ENCODE measurements at regions not wholly inside any gene's neighbourhood (a gene's known extent, or its start where the extent isn't known, plus 50 kb on each side); places are given as distances from the start of the nearest gene placed in this dataset.
A peak's percentile ranks its signal among the peaks of the same experiment; 100 is the strongest.

DNA sequence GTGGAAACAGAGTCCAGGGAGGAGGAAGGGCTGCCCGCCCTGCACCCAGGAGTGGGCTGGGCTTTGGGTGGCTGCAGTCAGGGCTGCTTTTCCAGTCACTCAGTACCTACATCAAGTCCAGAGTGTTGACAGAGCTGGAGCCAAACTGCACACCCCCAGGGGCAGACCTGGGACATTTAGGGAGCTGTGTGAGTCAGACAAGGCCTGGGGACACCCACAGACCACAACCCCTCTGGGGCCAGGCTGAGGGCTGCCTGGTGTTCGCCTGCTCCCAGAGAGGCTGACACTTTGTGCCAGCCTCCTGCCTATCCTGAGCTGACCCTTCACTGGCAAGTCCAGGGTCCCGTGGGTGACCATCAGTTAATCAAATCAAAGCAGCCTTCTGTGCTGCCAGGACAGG is 240.0 kb downstream of the BCOR start:
- no peaks in the 10 kb centered on the region for H3K27me3 ChIP-seq (ENCODE audit: control insufficient read depth, insufficient read depth, low read length)
- TF ChIP-seq, protein P1, sequence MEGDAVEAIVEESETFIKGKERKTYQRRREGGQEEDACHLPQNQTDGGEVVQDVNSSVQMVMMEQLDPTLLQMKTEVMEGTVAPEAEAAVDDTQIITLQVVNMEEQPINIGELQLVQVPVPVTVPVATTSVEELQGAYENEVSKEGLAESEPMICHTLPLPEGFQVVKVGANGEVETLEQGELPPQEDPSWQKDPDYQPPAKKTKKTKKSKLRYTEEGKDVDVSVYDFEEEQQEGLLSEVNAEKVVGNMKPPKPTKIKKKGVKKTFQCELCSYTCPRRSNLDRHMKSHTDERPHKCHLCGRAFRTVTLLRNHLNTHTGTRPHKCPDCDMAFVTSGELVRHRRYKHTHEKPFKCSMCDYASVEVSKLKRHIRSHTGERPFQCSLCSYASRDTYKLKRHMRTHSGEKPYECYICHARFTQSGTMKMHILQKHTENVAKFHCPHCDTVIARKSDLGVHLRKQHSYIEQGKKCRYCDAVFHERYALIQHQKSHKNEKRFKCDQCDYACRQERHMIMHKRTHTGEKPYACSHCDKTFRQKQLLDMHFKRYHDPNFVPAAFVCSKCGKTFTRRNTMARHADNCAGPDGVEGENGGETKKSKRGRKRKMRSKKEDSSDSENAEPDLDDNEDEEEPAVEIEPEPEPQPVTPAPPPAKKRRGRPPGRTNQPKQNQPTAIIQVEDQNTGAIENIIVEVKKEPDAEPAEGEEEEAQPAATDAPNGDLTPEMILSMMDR (IDR thresholded peaks at IDR 0.05; ENCODE audit: insufficient read depth, low read length, severe bottlenecking), result no peak
- DNase-seq (ENCODE audit: low read depth) (no peak), FAIRE-seq (no peak)
- no peak overlapping the region for H3K4me3 ChIP-seq (ENCODE audit: low read depth, low read length)
- H3K36me3 ChIP-seq (ENCODE audit: control insufficient read depth, insufficient read depth, low read length), result no peaks in the 10 kb centered on the region

DNA sequence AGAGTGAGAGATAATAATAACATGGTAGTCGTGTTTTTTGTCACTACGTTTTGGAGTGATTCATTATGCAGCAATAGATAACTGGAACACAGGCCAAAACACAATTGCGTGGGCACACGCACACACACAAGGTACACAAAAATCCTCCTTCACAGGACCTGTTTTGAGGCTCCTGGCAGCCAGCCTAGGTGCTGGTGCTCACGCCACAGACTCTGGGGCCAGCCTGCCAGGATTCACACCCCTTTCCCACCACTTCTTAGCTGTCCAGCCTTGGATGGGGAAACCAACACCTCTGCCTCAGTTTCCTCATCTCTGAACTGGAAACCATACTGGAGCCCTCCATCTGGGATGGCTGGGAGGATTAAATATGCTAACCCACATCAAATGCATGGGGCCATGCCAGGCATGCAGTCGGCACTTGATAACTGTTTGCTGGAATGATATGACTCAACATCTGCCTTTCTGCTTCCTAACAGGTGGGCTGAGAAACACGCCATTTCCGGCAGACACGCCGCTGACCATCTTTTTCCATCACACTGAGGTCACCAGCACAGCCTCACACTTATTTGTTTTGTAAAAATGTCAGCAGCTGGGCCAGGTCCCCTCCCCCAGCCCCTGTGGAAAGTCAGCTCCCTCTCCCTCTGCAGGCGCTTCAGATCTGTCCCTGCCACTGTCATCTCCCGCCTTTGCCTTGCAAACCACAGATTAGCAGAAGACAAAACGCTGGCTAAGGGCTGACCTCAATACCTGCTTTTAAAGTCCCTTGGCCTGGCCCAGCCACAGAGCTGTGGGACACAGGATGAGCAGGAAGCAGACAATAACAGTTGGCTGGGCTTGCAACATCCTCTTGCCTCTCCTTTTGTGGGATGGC is 237.5 kb downstream of the BCOR start:
- no peak overlapping the region for H3K4me3 ChIP-seq (ENCODE audit: low read depth, low read length)
- no peak for FAIRE-seq
- peak; percentile 79 for DNase-seq (ENCODE audit: low read depth)
- no peaks in the 10 kb centered on the region for H3K27me3 ChIP-seq (ENCODE audit: control insufficient read depth, insufficient read depth, low read length)
- TF ChIP-seq, protein P1 (IDR thresholded peaks at IDR 0.05; ENCODE audit: insufficient read depth, low read length, severe bottlenecking), result no peak
- no peaks in the 10 kb centered on the region for H3K36me3 ChIP-seq (ENCODE audit: control insufficient read depth, insufficient read depth, low read length)

DNA sequence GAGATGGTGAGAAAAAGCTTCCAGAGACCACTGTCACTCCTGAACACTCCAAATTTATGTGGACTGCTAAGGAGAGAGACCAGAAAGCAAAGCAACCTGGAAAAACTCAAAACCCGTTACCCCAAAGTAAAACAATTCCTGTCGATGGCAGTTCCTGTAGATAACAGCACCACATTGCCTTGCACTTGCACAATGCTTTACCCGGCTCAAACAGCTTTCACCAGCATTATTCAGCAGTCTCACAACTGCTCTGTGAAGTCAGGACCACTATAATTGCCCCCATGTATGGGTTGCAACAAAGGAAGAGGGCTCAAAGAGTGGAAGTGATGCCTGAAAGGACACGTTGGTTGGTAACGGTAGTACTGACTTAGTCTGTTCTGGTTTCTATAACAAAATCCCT is 234.8 kb downstream of the BCOR start:
- peak; percentile 77 for FAIRE-seq
- H3K27me3 ChIP-seq (ENCODE audit: control insufficient read depth, insufficient read depth, low read length), result no peaks in the 10 kb centered on the region
- H3K36me3 ChIP-seq (ENCODE audit: control insufficient read depth, insufficient read depth, low read length), result no peaks in the 10 kb centered on the region
- TF ChIP-seq, protein P1 (IDR thresholded peaks at IDR 0.05; ENCODE audit: insufficient read depth, low read length, severe bottlenecking), result no peak
- no peak overlapping the region for H3K4me3 ChIP-seq (ENCODE audit: low read depth, low read length)
- DNase-seq (ENCODE audit: low read depth), result no peak

DNA sequence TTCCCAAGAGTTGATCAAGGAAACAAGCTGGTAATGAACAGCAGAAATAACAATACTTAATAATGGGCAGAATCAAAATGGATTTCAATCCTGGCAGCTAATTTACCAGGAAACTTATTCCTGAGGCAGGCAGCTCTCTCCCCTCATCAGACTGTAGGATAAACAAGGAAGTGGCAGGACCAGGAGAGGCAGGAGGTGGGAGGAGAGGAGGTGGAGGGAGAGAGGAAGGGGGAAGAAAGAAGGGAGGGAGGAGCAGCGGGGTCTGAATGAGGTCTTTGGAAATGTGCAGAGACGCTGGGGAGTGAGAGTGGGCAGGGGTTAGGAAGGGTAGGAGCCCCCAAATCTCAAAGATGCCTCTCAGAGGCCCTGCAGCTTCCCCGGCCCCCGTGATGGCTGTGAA is 231.5 kb downstream of the BCOR start:
- no peak for FAIRE-seq
- TF ChIP-seq, protein P1 (IDR thresholded peaks at IDR 0.05; ENCODE audit: insufficient read depth, low read length, severe bottlenecking), result no peak
- H3K36me3 ChIP-seq (ENCODE audit: control insufficient read depth, insufficient read depth, low read length), result no peaks in the 10 kb centered on the region
- H3K4me3 ChIP-seq (ENCODE audit: low read depth, low read length), result no peak overlapping the region
- DNase-seq (ENCODE audit: low read depth), result no peak
- H3K27me3 ChIP-seq (ENCODE audit: control insufficient read depth, insufficient read depth, low read length), result no peaks in the 10 kb centered on the region

DNA sequence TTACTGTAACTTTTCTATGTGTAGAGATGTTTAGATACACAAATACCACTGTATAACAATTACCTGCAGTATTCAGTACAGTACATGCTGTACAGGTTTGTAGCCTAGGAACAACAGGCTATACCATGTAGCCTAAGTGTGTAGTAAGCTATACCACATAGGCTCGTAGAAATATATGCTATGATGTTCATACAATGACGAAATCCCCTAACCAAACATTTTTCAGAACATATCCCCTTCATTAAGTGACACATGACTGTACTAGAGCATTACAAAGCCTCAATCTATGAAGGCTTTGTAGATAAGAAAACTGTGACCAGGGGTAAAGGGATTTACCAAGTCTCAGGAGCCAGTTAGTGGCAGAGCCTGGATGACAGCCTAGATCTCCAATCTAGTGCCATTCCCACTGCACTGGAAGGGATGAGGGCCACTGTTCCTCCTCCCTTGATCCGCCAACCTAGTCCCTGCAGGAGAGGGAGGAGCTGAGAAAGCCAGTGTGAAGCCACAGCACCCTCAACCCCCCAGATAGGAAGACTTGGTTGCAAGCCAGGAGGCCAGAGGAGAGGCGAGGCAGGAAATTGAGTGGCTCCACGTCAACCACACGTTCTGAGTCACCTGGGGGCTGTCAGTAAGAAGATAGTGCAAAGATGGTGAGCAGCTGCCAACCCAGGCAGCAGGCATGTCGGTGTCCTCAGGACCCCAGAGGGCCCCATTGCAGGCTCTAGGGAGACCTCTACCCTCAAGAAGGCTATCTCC is 227.7 kb downstream of the BCOR start:
- DNase-seq (ENCODE audit: low read depth), result peak; percentile 79
- Histone ChIP-seq H3K36me3 (ENCODE audit: control insufficient read depth, insufficient read depth, low read length) (no peaks in the 10 kb centered on the region), H3K27me3 (ENCODE audit: control insufficient read depth, insufficient read depth, low read length) (no peaks in the 10 kb centered on the region), H3K4me3 (ENCODE audit: low read depth, low read length) (no peak overlapping the region)
- FAIRE-seq, result no peak
- TF ChIP-seq, protein P1 (IDR thresholded peaks at IDR 0.05; ENCODE audit: insufficient read depth, low read length, severe bottlenecking), result no peak
